Myocyte (in vitro differentiated cells): ENCODE measurements at regions not wholly inside any gene's neighbourhood (a gene's known extent, or its start where the extent isn't known, plus 50 kb on each side); places are given as distances from the start of the nearest gene placed in this dataset.
"Not testable (repeated sequence)": the region's sequence is repeated elsewhere in the genome, so short reads cannot be mapped to it uniquely, and the experiment has no call there.

ENCODE experiments used
- DNase-seq: peaks from one replicate; pipeline ENCODE4 v3.0.0-alpha.2; 2012; ENCODE audit warnings: low read depth

DNA sequence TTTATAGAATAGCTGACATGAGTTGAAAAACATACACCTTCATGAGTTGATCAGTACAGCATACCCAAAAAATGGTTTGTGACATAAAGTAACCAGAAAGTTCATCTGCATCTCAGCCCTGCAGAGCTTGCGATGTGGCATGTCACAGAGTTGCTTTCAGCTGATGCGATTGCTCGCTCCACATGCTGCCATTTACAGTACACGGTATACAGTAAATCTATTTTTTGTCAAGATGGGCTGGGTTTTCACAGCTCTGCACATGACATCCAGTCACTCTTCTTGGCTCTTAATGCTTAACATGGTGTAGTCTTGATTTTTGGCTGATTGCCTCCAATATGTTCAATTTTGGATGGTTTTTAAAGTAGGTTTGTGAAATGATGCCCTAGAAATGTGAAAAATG, 811.9 kb downstream of the SATB2 start:
- DNase-seq: no peak

DNA sequence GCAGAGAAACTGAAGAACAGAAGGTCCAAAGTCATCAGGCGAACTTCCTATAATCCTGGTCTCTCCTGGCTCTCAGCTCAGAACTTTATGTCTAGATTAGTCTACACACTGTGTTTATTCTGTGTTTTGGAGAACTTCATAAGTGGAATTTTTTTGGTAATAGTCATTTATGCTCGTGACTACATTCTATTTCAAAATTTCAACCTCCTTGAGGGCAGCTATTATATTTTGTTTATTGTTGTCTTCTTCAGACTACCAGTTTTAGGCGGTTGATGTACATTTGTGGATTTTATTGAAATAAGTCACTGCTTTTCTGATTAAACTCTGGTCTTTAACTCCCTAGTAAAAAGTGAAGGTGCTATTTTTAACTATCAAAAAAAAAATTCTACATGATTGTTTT, 816.6 kb downstream of the SATB2 start:
- no peak for DNase-seq

DNA sequence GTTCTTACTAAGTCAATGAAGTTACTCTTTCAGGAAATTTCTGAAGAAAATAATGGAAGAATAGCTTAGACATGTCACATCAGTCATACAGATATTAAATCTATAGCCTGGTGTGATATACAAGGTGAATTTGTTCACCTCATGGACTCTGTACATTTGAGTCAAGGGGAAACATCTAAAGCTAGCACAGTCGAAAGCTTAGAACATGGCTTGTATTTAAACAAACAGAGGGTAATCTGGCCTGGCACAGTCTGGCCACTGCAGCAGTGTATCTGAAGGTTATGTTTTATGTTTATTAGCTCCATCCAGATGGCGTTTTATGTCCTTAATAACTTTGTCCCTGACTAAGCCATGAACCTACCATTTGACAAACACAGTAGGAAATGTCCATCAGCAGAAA, 817.3 kb downstream of the SATB2 start:
- no peak for DNase-seq

DNA sequence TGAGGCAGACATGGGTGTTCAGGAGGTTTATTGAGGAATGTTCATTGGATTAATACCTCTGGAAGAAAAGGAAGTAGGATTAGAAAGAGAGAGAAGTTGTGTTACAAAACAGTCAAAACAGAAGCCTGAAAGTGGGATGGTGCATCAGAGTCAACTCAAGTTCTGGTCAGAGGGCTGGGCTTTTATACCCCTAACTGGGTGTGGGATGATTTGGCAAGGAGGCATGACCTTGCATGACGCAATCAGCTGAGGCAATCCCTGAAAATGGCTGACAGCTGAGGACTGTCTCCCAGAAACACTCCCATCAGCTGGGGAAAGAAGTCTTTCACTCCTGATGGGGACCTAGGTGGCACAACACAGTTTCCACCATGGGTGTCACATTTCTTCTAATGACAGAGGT, 818.2 kb downstream of the SATB2 start:
- DNase-seq: no peak

DNA sequence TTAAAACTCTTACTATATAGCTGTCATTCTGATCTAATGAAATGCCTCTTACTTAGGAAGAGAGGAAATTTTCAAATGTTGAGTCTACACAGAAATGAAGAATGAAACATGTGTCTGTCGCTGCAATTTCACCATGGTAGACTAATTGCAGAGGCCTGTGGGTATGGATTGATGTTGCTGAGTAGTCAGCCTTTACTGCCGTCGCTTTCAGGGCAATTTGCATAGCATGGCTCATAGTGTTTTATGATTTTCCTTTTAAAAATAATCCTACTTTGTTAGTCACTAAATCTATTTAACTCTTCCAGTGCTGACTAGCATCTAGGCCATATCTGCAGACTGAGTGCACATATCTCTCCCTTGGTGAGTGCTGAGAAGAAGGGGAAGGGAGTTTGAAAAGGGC, 819.2 kb downstream of the SATB2 start:
- DNase-seq: no peak

DNA sequence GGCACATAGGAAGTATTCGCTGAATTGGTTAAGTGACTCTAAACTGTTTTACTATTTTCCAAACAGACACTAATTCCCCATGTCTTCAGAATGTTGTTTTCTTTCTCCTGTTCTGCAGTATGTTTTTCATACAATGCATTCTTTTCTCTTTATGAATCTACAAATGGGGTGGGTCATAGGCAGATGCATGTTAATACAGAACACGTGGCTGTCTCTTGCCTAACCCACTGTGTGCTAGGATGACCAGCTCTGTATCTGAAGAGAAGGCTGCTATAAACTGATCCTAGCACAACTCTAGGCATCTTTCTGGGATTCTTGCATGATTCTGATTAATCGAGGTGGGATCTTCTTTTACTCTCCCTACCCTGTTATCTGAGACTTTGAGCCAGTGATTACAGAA, 826.0 kb downstream of the PLCL1 start:
- no peak for DNase-seq

DNA sequence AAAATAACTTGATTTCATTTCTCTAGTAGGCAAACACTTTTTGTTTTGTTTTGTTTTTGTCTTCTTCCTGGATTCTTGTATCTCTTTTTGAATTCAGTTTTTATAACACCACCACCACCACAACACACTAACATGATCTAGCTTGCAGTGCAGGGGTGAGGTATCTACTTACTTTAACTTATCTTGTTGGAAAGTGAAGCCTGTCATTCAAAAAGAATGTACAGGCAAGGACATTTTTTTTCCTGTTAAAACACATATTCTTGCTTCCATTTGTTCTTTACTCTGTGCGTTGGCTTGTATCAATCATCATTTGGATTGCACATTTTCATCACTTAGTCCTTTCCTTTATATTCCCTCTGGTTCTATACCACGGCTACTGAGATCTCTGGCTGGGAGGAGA, 824.2 kb downstream of the PLCL1 start:
- no peak for DNase-seq

DNA sequence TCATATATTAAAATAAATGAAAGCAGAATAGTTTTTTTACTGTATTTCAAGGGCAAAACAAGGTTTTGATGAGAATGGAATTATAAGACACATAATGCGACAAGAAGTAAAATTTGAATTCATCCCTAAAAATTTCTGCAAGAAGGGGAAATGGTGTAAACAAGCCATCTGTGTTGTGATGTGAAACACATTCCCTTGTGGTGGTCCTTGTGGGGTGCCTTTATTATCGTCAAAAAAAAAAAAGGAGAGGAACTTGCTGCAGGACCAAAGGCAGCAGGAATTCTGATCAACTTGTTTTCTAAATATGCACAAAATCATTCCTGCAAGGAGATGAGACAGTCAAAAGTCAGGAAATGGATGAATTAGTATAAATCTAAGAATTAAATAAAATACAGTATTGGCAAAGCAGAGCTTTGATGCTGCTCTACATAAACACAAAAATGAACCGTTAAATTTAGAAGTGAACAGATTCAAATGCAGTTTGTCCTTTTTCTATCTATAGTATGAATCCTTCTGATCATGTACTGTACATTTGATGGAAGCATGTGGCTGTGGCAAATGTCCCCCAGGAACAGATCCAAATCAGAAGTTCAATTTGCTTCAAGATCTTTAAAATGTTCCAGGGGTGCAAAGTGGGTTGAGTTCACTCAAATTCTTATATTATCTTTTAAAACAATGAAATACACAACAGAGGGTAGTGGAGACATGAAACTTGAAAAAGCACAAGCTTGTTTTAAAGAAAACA, 818.8 kb downstream of the PLCL1 start:
- DNase-seq: no peak

DNA sequence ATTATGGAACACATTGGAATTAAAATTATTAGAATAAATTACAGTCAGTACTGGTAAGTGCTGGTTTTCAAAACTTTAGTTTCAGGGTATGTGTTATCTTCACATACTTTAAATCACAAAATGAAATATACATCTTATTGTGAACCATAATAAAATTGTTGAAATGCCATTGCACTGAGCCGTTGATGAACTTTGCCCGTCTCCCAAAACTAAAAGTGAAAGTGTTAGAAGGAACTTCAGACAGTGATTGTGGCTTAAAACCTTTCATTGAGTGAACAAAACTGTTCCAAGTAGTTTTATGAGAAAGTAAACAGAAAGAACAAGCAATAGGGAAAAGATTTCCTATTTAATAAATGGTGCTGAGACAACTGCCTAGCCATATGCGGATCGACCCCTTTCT, 811.6 kb downstream of the PLCL1 start:
- peak; percentile 3 for DNase-seq

DNA sequence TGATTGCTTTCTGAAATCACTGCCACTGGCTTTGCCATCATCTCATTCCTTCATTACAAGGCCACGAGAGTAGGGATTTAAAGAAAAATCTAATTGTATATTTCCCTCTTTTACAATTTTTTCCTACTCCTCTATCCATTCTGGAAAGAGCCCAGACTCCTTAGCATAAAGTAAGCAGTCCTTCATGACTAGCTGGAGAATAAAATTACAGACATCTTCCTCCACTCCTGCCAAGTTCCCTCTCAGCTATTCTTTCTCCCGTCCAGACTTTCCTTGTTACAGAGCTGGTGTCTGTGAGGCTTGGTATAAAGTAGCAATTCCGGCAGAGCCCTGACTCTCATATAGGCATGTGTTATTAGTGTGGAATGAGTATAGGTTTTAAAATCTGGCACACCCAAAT, 806.8 kb downstream of the PLCL1 start:
- DNase-seq: no peak

DNA sequence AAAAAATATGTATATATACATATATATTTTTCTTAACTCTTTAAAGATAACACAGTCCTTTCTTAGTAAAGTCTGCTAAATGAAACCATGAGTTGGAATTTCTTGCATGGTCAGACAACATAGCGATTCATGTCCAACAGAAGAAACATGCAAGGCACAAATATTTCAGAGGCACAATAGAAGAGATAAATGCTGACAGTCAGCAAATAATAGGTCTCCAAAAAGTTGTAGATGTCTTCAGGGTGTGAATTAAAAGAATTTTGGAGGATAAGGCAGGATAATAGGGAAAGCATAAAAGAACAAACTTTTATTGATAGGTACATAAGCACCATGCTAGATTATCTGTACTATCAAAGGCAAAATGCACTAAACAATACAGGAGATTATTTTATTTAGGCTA, 800.2 kb downstream of the PLCL1 start:
- DNase-seq: no peak

DNA sequence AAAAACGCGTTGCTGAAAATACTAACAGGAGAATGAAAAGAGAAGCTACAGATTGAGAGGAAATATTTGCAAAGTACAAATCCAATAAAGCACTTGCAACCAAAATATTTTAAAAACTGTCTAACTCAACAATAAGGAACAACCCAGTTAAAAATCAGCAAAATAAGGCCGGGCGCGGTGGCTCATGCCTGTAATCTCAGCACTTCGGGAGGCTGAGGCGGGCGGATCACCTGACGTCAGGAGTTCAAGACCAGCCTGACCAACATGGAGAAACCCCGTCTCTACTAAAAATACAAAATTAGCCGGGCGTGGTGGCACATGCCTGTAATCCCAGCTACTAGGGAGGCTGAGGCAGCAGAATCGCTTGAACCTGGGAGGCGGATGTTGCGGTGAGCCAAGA, 798.6 kb downstream of the PLCL1 start:
- not testable (repeated sequence) for DNase-seq

DNA sequence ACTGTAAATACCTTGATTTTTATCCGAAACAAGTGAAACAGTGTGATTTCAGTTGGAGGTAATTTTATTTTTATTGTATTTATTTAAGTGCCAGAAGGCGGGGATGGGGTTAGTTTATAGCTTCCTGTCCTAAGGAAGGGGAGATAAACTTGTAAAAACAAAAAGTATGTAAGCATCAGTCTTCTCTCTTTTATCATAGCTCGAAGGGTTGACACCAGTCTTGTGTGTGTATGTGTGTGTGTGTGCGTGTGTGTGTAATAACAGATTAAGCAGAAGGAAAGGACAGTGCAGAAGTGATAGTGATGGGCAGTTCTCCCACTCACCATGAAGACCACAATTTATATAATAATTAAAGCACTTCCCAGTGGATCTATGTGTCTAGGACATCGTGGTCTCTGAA, 793.3 kb downstream of the PLCL1 start:
- DNase-seq: no peak

DNA sequence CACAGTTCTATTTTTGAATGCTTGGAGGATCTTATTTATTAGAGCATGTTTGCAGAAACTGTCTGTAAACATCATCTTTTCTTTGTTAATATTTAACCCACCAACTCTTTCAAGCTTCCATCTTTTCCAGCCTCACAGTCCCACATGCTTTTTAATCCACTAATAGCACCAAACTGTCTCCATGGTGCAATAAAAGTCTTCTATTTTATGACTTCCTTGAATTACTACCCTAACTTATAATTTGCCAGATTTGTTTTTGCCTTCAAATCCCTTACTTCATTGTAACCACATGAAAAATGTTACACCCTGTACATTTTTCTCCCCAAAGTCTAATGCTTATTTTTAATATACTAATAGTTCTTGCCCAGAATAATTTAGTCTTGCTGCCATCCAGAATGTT, 792.6 kb downstream of the PLCL1 start:
- DNase-seq: no peak

DNA sequence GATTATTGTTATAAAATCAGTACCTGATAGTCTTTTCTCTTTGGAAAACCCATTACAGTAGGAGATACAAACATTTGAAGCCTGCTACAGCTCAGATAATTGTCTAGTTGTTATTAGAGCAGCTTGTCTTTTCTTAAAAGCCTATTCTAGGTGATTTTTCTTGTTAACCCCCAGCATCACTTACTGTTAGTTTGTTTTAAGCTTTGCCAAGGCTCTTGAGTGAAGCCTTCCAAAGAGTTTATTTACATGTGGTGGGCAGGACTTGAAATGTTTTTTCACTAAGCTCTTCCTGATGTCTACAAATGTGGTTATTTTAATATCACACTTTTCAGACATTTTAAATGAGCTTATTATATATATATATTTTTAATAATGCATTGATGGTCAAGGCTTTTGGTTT, 791.3 kb downstream of the PLCL1 start:
- no peak for DNase-seq

DNA sequence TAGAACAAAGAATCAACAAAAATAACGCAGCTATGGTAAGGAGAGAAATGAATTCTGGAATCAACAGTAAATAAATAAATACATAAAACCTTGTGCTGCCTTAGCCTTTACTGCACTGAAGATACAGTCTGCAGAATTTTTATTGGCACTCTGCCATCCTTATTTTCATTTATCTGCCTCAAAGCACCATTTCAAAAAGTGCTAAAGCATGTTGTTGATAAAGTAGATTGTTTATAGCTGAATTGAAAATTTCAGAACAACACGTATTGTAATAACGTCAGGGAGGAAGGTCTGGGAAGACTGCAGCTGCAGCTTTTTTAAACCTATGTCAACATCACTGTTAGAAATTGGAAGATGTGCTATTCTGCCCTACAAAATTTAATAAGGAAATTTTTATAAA, 787.2 kb downstream of the PLCL1 start:
- no peak for DNase-seq

DNA sequence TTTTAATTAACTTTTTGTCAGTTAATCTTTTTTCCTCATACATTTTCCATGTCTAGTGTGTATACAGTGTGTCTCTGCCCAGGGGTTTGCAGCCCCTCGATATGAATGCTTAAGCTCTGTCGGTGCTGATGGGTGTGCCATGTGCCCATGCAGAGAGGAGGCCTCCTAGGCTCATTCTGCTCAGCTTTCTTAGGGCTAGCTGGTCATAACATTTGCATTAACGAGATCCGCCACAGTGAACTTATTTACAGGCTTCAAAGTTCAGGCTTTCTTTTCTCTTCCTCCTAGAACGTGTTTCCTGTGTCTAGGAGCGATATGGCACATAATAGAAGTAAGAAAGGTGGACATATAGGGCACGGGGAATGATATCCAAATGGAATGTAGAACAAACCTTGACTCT, 783.3 kb downstream of the PLCL1 start:
- DNase-seq: no peak

DNA sequence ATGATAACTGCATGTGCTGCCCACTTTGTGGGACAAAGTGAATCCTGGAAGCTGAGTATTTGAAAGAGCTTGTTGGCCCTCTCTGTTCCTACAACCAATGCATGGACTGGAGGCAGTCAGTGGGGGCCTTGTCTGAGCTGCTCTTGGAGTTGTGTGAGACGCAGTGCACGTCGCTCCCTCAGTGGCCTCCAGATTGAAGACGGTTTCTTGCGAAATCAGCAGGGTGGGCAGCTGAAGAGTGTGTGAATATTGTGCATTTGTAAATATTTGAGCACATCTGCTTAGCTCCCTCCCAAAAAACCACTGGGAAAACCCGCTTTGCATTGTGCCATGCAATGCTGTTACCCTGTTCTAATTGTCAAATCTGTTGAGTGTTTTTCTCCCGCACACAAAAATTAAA, 782.8 kb downstream of the PLCL1 start:
- no peak for DNase-seq

DNA sequence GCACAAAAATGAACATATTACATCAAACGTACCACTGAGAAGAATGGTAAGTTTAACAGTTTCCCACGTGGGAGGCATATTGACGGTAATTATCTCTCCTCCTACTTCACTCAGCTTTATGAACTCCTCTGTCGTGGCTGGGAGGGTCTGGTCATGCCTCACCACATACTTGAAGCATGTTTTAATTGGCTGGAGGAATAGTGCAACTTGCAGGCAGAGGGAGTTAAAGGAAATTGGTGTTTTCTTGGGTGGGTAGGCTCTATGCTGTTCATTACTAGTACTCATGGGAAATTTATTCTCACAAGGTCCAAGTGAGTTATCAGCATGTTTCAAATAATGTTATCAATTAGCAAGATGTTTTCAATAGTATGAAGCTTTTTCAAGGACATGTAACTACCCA, 767.0 kb downstream of the PLCL1 start:
- no peak for DNase-seq

DNA sequence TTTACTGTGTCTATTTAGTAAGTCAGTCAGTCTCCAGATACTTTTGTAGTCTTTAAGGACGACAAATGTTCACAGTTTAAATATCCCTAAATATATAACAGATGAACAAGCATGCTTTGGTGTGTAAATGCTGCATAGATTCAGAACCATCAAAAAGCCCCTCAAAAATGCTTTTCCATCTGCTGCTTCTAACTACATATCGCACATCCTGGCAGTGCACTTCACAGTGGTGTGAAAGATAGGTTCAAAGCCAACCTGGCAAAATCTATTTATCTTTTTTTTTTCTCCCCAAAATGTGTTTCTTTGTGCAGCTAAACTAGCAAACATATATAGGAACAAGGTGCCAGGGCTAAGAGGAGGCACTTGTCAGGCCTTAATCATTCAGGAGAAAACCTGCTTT, 753.8 kb downstream of the PLCL1 start:
- no peak for DNase-seq

DNA sequence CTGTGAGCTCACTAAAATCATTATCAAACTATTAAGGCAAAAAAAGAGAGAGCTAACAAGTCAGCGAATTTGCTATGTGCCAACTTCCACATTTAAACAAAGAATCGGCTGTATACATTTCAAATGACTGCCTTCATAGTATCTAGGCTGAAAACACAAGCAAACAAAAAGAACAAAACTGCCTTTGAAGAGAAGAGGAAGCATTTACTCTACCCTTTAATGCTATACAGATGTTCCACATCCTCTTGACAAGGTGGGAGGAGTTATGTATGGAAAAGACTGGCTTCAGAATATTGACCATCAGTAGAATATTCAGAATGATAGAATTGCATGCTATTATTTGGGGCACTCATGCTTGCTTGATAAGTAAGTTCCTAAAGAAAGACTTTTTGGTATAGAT, 741.7 kb downstream of the PLCL1 start:
- no peak for DNase-seq

DNA sequence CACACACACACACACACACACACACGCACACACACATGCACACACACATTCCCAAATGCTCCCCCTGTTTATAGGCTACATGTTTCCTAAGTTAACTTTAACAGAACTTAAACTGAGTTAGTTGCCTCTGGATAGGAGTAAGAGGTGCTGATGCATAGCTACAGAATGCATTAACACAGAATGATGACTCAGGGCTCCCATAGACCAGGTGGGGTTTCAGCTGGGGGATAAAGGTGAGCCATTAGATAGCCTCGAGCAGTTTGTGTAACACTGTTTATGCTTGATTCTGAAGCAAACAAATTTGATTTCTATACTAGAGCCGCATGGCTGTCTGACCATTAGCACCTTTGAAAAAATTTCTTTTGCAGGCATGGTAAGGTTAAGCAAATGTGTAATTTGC, 741.0 kb downstream of the PLCL1 start:
- DNase-seq: no peak

DNA sequence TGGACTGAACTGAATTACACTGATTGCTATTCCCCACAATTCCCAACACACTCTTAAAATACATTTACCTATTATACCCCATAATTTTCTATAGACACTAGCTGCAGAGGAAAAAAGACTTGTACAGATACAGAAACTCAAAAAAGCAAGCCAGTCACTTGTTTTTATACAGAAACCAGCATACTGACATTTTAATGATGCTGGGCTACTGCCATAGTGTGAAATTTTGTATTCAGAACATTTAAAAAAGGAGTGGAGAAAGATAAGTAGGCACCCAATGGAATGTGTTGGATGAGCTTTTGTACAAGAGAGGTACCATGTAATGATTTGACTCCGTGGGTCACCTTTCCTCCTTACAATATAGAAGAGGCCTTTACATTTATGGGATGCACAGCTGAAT, 740.1 kb downstream of the PLCL1 start:
- DNase-seq: no peak

DNA sequence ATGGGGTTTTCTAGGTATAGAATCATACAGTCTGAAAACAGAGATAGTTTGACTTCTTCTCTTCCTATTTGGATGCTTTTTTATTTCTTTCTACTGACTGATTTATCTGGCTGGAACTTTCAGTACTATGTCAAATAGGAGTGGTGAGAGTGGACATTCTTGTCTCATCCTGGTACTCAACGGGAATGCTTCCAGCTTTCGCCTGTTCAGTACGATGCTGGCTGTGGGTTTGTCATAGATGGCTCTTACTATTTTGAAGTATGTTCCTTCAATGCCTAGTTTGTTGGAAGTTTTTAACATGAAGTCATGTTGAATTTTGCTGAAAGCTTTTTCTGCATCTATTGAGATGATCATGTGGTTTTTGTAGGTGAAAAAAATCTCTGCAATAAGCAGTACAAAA, 730.4 kb downstream of the PLCL1 start:
- DNase-seq: no peak
